SK-N-MC (cell line): ENCODE measurements at regions not wholly inside any gene's neighbourhood (a gene's known extent, or its start where the extent isn't known, plus 50 kb on each side); places are given as distances from the start of the nearest gene placed in this dataset.

Experiments
- EZH2 ChIP-seq: fragments of 200-600 bp; sonication (generic); IDR thresholded peaks from one replicate; pipeline ENCODE4 v1.6.1; 2017; ENCODE audit warnings: antibody characterized with exemption
- FOXP2 ChIP-seq: optimal IDR thresholded peaks from 2 replicates; pipeline ENCODE3; 2011; ENCODE audit warnings: mild to moderate bottlenecking, moderate library complexity; ENCODE audit not compliant: insufficient read depth; ENCODE audit errors: extremely low read length, control extremely low read depth
- POLR2AphosphoS5 ChIP-seq: IDR thresholded peaks from 2 replicates; pipeline ENCODE4 v1.6.1; 2012; ENCODE audit warnings: mild to moderate bottlenecking, low read depth, low read length, borderline replicate concordance

- TF ChIP-seq POLR2AphosphoS5 = no peak
- no peak for TF ChIP-seq FOXP2
- no peak for TF ChIP-seq EZH2
These were observed 514.2 kb downstream of the BNC2 start for GRCh38 chr9:16356196-16356765.
